ENCODE measurements at regions not wholly inside any gene's neighbourhood (a gene's known extent, or its start where the extent isn't known, plus 50 kb on each side); places are given as distances from the start of the nearest gene placed in this dataset.

GRCh38 chr10:30702860-30703259, 73.3 kb upstream of the LYZL2 start:
- TF ChIP-seq POLR2A (IDR thresholded peaks at IDR 0.05) (no peak), CTCF (IDR thresholded peaks at IDR 0.05) (no peak), POLR2AphosphoS5 (IDR thresholded peaks at IDR 0.05) (no peak), EP300 (IDR thresholded peaks at IDR 0.05) (no peak)
